CD4-positive, CD25-positive, alpha-beta regulatory T cell (primary cell): ENCODE measurements at regions not wholly inside any gene's neighbourhood (a gene's known extent, or its start where the extent isn't known, plus 50 kb on each side); places are given as distances from the start of the nearest gene placed in this dataset.
"Not testable (repeated sequence)": the region's sequence is repeated elsewhere in the genome, so short reads cannot be mapped to it uniquely, and the experiment has no call there.

Experiments used
- ATAC-seq, 2 donors: fragments of 150-1000 bp; cut with Tn5 transposase; one replicate each; pipeline ENCODE4 v1.10.0; 2021; ENCODE audit warnings: low read depth in 2 of 2, moderate number of reproducible peaks in 2 of 2, moderate library complexity in 1 of 2
- DNase-seq, 3 donors: peaks; one replicate each; pipeline versions ENCODE4 v3.0.0 to v3.0.0-alpha.2; 2012 to 2022; ENCODE audit warnings: mixed read lengths in 1 of 3
- H3K27ac ChIP-seq: one replicate; pipeline ENCODE4 v1.7.0; 2013; ENCODE audit warnings: mild to moderate bottlenecking, low read length; ENCODE audit not compliant: insufficient read depth, poor library complexity, severe bottlenecking
- H3K27me3 ChIP-seq: one replicate; pipeline ENCODE4 v1.7.0; 2013; ENCODE audit warnings: low read length; ENCODE audit not compliant: control insufficient read depth, insufficient read depth
- H3K36me3 ChIP-seq: one replicate; pipeline ENCODE4 v1.7.0; 2013; ENCODE audit warnings: mild to moderate bottlenecking, low read length, moderate library complexity; ENCODE audit not compliant: control insufficient read depth, insufficient read depth
- H3K4me1 ChIP-seq: 2 replicates; pipeline ENCODE4 v1.7.0; 2013; ENCODE audit warnings: mild to moderate bottlenecking, low read length; ENCODE audit not compliant: insufficient read depth, control insufficient read depth, poor library complexity, severe bottlenecking
- H3K4me3 ChIP-seq: one replicate; pipeline ENCODE4 v1.7.0; 2013; ENCODE audit warnings: low read depth, mild to moderate bottlenecking, low read length, moderate library complexity
- H3K9me3 ChIP-seq, 2 experiments: 1 replicate in 1 of 2; 2 replicates in 1 of 2; pipeline ENCODE4 v1.7.0; 2013; ENCODE audit warnings: low read length in 2 of 2, mild to moderate bottlenecking in 1 of 2, moderate library complexity in 1 of 2; ENCODE audit not compliant: control insufficient read depth in 2 of 2
- H3K27ac Mint-ChIP-seq, 3 donors: one replicate each; pipeline ENCODE4 v1.8.0; 2020 to 2022; ENCODE audit warnings: mild to moderate bottlenecking in 3 of 3, mixed read lengths in 3 of 3, moderate library complexity in 2 of 3
- H3K27me3 Mint-ChIP-seq: one replicate; pipeline ENCODE4 v1.8.0; 2022; ENCODE audit warnings: mild to moderate bottlenecking, mixed read lengths
- H3K36me3 Mint-ChIP-seq: one replicate; pipeline ENCODE4 v1.8.0; 2020; ENCODE audit warnings: mixed read lengths
- H3K4me1 Mint-ChIP-seq, 4 donors: one replicate each; pipeline ENCODE4 v1.8.0; 2020 to 2022; ENCODE audit warnings: mixed read lengths in 4 of 4, mild to moderate bottlenecking in 1 of 4
- H3K4me3 Mint-ChIP-seq, 4 donors: one replicate each; pipeline ENCODE4 v1.8.0; 2020 to 2022; ENCODE audit warnings: mild to moderate bottlenecking in 4 of 4, mixed read lengths in 4 of 4, moderate library complexity in 3 of 4
- H3K9me3 Mint-ChIP-seq, 7 donors: one replicate each; pipeline ENCODE4 v1.8.0; 2020 to 2022; ENCODE audit warnings: mixed read lengths in 7 of 7, mild to moderate bottlenecking in 3 of 7, moderate library complexity in 2 of 7

DNA sequence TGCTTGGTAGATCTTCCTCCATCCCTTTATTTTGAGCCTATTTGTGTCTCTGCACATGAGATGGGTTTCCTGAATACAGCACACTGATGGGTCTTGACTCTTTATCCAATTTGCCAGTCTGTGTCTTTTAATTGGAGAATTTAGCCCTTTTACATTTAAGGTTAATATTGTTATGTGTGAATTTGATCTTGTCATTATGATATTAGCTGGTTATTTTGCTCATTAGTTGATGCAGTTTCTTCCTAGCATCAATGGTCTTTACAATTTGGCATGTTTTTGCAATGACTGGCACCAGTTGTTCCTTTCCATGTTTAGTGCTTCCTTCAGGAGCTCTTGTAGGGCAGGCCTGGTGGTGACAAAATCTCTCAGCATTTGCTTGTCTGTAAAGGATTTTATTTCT lies 72.4 kb downstream of the HNRNPD start:
- H3K36me3 Mint-ChIP-seq, H3K4me1 Mint-ChIP-seq, H3K4me3 Mint-ChIP-seq, H3K27ac ChIP-seq, DNase-seq, ATAC-seq, H3K36me3 ChIP-seq, H3K4me1 ChIP-seq, H3K9me3 ChIP-seq, H3K27me3 ChIP-seq, H3K27ac Mint-ChIP-seq, H3K4me3 ChIP-seq: not testable (repeated sequence)
- peaks cover 18% of the 10 kb centered on the region for H3K27me3 Mint-ChIP-seq
- H3K9me3 Mint-ChIP-seq: peaks cover 0 to 14% (median 6%) of the 10 kb centered on the region in 7 donors

DNA sequence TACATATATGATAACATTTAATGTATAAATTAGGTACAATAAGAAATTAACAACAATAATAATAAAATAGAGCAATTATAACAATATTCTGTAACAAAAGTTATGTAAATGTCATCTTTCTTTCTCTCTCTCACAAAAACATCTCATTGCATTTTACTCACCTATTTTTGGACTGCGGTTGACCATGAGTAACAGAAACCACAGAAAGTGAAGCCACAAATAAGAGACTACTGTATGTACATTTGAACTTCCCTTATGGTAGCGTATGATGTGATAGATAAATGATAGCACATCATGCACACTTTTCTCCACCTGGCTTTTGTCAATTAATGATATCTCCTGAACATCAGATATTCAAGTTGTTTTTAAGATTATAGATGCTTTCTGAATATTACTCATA lies 80.5 kb downstream of the HNRNPD start:
- Histone ChIP-seq H3K4me3 (no peak overlapping the region), H3K4me1 (peaks cover 7% of the 10 kb centered on the region), H3K36me3 (no peaks in the 10 kb centered on the region), H3K9me3 (no peaks in the 10 kb centered on the region), H3K27ac (no peak overlapping the region), H3K27me3 (peaks cover 3% of the 10 kb centered on the region)
- peaks cover 12% of the 10 kb centered on the region for H3K27me3 Mint-ChIP-seq
- ATAC-seq: peak; percentile 89 to 91
- no peak overlapping the region for H3K27ac Mint-ChIP-seq
- peak overlapping the region in 1 of 4 donors; percentile 5 for H3K4me3 Mint-ChIP-seq
- H3K4me1 Mint-ChIP-seq: peaks cover 6 to 10% (median 8%) of the 10 kb centered on the region in 4 donors
- DNase-seq: peak in 2 of 3 donors; percentile 37 to 56
- no peaks in the 10 kb centered on the region for H3K36me3 Mint-ChIP-seq
- peaks cover 0 to 2% (median 0%) of the 10 kb centered on the region in 7 donors for H3K9me3 Mint-ChIP-seq

DNA sequence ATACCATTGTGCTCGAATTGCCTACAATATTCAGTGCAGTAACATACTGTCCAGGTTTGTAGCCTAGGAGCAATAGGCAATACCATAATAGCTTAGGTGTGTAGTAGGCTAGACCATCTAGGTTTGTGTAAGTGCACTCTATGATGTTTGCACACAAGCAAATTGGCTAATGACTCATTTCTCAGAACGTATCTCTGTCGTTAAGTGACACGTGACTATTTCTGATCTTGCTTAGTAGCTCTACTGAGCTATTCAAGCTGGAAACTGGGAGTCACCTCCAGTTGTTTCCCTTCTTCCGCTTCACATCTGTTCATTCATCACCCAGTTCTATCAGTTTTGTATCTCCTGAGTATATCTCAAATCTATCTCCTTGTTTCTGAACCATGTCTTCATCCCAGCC lies 86.1 kb downstream of the HNRNPD start:
- Histone ChIP-seq H3K27me3 (peaks cover 9% of the 10 kb centered on the region), H3K36me3 (no peaks in the 10 kb centered on the region), H3K4me1 (peaks cover 11% of the 10 kb centered on the region), H3K9me3 (no peaks in the 10 kb centered on the region), H3K4me3 (no peak overlapping the region), H3K27ac (no peak overlapping the region)
- no peaks in the 10 kb centered on the region for H3K36me3 Mint-ChIP-seq
- peaks cover 0 to 2% (median 0%) of the 10 kb centered on the region in 7 donors for H3K9me3 Mint-ChIP-seq
- DNase-seq (peak in 1 of 3 donors; percentile 23), ATAC-seq (no peak)
- peaks cover 0 to 21% (median 16%) of the 10 kb centered on the region in 4 donors for H3K4me1 Mint-ChIP-seq
- no peak overlapping the region for H3K4me3 Mint-ChIP-seq
- H3K27me3 Mint-ChIP-seq: peaks cover 14% of the 10 kb centered on the region
- H3K27ac Mint-ChIP-seq: no peak overlapping the region

DNA sequence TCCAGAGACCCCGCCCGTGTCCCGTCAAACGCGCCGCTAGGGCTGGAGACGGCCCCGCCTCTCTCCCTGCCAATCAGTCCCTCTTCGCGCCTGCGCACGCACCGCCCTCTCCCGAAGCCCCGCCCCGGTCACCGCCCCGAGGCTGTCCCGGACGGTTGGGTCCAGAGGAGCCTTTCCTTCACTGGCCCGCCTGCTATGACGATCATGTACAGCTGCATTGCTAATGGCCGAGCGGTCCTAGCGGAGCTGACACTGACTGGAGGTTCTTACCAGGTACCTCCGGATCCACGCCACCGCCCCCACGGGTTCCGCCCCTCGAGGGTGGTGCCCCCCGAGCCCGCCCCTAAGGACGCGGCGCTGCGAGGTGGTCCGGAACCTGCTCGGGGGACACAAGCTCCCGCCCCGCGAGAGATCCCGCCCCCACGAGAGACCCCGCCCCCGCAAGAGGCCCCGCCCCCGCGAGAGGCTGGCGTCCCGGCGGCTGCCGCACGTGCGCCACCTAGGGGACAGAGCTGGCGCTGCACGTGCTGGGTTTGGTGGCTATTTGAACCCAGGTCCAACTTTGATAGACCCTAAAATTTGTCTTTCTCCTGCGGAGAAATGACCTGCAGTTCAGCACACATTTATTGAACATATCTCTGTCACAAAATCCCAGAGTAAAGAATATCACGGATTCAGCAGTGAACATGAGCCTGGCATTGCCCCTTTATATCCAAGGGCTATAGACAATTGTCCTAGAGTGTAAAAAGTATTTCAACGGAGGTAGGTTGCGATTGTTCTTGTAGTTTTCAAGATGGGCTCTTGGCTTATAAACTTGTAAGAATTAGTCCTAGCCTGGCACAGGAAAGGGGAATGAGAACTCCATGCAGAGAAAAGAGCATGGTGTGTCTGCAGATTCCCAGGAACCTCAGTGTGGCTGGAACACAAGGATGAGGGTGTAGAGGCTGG lies 88.7 kb downstream of the HNRNPD start:
- Mint-ChIP-seq H3K4me3 (peak overlapping the region; percentile 82 to 91 (median 84)), H3K27me3 (peaks cover 8% of the 10 kb centered on the region), H3K4me1 (peaks cover 0 to 17% (median 13%) of the 10 kb centered on the region in 4 donors), H3K27ac (peak overlapping the region; percentile 39 to 54 (median 47)), H3K9me3 (peaks cover 0 to 2% (median 0%) of the 10 kb centered on the region in 7 donors), H3K36me3 (no peaks in the 10 kb centered on the region)
- Histone ChIP-seq H3K9me3 (no peaks in the 10 kb centered on the region), H3K27ac (peak overlapping the region; percentile 73), H3K4me3 (peak overlapping the region; percentile 78), H3K4me1 (peaks cover 11% of the 10 kb centered on the region), H3K27me3 (peaks cover 9% of the 10 kb centered on the region), H3K36me3 (no peaks in the 10 kb centered on the region)
- DNase-seq (peak; percentile 97 to 98 (median 97)), ATAC-seq (peak; percentile 96)

DNA sequence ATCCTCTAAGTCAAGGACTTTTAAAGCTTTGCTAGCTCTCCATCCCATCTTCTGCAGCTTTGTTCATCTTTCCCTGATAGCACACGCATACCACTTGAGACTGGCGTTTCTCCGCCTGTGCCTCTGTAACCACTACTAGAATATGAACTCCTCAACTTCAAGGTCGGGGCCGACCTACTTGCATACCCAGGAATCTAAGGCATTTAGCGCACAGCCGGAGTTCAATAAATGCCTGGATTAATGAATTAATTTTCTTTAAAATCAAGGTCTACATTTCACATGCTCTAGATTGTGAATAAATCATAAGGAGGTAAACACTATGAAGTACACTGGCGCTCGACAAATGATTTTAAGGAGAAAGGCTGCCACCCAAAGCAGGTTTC lies 89.3 kb downstream of the HNRNPD start:
- H3K4me3 ChIP-seq: peak overlapping the region; percentile 78
- DNase-seq: peak in 1 of 3 donors; percentile 3
- peaks cover 8% of the 10 kb centered on the region for H3K27me3 Mint-ChIP-seq

DNA sequence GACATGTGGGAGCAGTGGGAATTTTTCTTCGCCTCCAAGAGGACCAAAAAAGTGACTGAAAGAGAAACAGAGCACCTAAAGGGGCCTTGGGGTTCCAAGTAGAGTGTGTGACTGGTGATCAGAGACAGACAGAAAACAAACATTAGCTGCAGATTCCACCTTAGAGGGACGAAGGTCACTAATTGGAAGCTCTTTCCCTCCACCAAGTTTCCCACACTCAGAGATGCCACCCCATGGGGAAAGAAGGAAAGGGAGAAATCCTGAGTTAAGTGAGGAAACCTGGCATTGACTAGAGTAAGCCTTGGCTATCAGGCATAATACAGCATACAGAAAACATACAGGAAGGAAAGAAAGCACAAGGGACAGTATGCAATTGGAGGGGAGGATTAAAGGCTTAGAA lies 90.9 kb downstream of the HNRNPD start:
- Histone ChIP-seq H3K4me1 (peaks cover 11% of the 10 kb centered on the region), H3K9me3 (no peaks in the 10 kb centered on the region), H3K4me3 (no peak overlapping the region), H3K36me3 (no peaks in the 10 kb centered on the region), H3K27ac (no peak overlapping the region), H3K27me3 (peaks cover 8% of the 10 kb centered on the region)
- DNase-seq: no peak
- Mint-ChIP-seq H3K27ac (no peak overlapping the region), H3K4me1 (peaks cover 0 to 17% (median 13%) of the 10 kb centered on the region in 4 donors), H3K4me3 (peak overlapping the region in 1 of 4 donors; percentile 20), H3K36me3 (no peaks in the 10 kb centered on the region), H3K27me3 (peaks cover 8% of the 10 kb centered on the region), H3K9me3 (peaks cover 0 to 5% (median 0%) of the 10 kb centered on the region in 7 donors)
- ATAC-seq: no peak

More for the DNA sequence above, 89.3 kb downstream of the HNRNPD start:
- Mint-ChIP-seq H3K9me3 (peaks cover 0 to 2% (median 0%) of the 10 kb centered on the region in 7 donors), H3K4me1 (peaks cover 0 to 17% (median 13%) of the 10 kb centered on the region in 4 donors), H3K36me3 (no peaks in the 10 kb centered on the region), H3K27ac (peak overlapping the region in 2 of 3 donors; percentile 39 to 47), H3K4me3 (peak overlapping the region; percentile 82 to 91 (median 84))
- no peak for ATAC-seq
- Histone ChIP-seq H3K27me3 (peaks cover 9% of the 10 kb centered on the region), H3K9me3 (no peaks in the 10 kb centered on the region), H3K27ac (peak overlapping the region; percentile 73), H3K36me3 (no peaks in the 10 kb centered on the region), H3K4me1 (peaks cover 11% of the 10 kb centered on the region)

DNA sequence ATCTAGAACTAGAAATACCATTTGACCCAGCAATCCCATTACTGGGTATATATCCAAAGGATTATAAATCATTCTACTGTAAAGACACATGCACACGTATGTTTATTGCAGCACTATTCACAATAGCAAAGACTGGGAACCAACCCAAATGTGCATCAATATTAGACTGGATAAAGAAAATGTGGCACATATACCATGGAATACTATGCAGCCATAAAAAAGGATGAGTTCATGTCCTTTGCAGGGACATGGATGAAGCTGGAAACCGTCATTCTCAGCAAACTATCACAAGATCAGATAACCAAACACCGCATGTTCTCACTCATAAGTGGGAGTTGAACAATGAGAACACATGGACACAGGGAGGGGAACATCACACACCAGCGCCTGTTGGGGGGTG lies 94.2 kb downstream of the HNRNPD start:
- not testable (repeated sequence) for H3K36me3 Mint-ChIP-seq, H3K9me3 ChIP-seq, ATAC-seq

More for the DNA sequence above, 94.2 kb downstream of the HNRNPD start:
- not testable (repeated sequence) for H3K27ac Mint-ChIP-seq, DNase-seq, H3K27ac ChIP-seq, H3K4me3 ChIP-seq, H3K4me1 ChIP-seq, H3K4me3 Mint-ChIP-seq, H3K9me3 Mint-ChIP-seq, H3K27me3 ChIP-seq, H3K36me3 ChIP-seq, H3K4me1 Mint-ChIP-seq
- H3K27me3 Mint-ChIP-seq: peaks cover 16% of the 10 kb centered on the region
